HT-29 (cell line): ENCODE measurements at regions not wholly inside any gene's neighbourhood (a gene's known extent, or its start where the extent isn't known, plus 50 kb on each side); places are given as distances from the start of the nearest gene placed in this dataset.

Source experiments
- DNase-seq: peaks from one replicate; pipeline ENCODE4 v3.0.0-alpha.2; 2015; ENCODE audit warnings: low spot score

- DNase-seq: no peak
Measured at GRCh38 chr2:64369706-64370105, 84.3 kb upstream of the LGALSL start.

DNA sequence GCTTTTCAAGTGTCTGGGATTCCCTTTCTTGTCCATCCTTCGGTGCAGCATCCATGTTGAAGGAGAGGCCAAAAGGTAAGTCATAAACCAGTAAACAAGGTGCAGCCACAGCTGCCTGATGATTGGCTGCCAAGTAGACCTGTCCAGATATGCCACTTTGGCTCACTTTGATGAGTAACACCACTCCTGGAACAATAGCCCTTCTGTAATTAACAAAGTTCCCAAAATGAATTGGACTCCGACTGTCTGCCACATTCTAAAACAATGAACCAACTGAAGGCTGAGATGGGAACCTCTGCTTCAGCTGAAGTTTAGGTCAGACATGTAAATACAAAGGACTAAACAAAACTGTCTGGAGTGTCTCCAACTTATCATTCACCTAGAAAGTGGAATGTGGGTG, 82.2 kb upstream of the LGALSL start:
- DNase-seq: no peak

DNA sequence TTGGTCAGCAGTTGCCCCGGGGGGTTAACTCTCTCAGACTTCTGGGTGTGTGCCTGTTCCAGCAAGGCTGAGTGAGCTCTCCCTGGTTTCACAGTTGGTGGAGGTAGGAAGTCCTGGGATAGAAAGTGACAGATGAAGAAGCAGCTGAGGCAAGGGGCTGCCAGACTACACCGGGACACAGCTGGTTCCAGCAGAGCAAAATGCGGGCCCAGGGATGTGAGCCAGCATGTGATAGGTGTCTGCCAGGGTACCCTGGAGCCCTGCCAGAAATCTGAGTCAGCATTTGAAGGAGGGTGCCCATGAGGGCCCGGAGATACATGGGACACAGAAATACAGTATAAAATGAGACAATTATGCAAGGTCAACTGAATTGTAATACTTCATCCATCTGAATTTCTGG, 79.3 kb upstream of the LGALSL start:
- no peak for DNase-seq

- DNase-seq: peak; percentile 89
Measured at GRCh38 chr2:64376926-64377325, 77.0 kb upstream of the LGALSL start.

DNA sequence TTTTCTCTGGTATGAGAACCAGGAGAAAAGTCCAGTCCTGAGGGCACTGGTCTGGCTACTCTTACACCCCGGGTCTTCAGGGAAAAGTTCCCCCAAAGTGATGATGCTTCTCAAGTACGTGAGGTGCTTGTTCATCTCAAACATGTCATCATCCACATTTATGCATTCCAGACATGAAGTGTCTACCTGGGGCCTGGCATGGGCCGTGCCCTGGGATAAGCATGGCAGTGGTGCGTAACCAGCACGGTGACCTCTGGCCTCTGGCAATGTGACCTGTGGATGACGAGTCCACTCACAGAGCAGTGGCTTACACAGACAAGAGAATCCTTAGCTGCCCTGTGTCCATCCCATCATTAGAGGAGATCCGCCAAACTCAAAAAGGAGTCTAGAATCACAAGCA, 74.8 kb upstream of the LGALSL start:
- no peak for DNase-seq

- no peak for DNase-seq
Measured at GRCh38 chr2:64380853-64381527, 73.0 kb upstream of the LGALSL start.

- DNase-seq: no peak
Measured at GRCh38 chr2:64383016-64383591, 70.9 kb upstream of the LGALSL start.

DNA sequence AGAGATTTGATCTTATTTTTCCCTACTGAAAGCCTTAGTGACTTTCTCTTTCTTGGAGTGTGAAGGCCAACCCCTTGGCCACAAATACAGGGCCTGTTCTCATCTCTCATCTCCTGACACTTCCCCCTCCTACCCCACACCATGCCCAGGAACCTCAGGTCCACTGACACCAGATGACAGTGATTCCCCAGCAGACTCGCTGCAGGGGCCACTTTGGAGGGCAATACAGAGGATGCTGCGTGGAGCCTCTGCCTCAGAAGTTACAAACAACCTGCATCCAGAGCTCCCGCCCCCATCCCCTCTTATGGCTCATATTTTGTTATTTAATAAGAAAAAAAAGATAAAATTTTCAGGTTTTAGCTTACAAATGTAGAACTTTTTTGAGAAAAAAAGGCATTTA, 70.1 kb upstream of the LGALSL start:
- DNase-seq: no peak

- DNase-seq: no peak
Measured at GRCh38 chr2:64386676-64387075, 67.3 kb upstream of the LGALSL start.

DNA sequence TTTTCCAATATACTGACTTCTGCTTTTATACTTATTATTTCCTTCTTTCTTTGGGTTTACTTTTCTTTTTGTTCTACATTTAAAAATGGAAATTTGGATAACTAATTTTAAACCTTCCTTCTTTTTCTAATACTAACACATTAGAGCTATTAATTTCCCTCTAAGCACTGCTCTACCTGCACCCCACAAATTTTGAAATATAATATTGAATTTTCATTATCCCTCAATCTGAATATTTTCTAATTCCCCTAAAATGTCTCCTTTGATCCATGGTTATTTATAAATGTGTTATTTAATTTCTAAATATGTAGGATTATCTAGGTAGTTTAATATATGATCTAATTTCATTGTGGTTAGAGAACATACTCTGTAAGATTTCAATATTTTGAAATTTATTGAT, 63.4 kb upstream of the LGALSL start:
- DNase-seq: no peak

DNA sequence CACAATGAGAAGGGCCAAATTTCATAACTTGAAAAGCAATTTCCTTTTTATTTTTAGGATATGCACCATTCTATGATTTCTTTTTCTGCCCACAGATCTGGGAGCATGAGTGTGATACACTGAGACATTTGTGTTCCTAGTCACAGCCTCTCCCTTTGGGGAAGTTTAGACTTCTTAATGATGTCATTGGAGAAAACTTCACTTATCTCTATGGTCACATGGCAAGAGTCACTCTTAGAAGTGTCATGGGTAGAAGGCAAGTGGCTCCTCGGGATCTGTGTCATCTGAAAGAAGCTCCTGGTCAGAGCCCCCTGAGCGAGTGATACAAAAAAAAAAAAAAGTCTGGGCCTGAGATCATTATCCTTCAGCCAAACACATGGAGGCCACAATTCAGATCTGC, 62.5 kb upstream of the LGALSL start:
- no peak for DNase-seq

DNA sequence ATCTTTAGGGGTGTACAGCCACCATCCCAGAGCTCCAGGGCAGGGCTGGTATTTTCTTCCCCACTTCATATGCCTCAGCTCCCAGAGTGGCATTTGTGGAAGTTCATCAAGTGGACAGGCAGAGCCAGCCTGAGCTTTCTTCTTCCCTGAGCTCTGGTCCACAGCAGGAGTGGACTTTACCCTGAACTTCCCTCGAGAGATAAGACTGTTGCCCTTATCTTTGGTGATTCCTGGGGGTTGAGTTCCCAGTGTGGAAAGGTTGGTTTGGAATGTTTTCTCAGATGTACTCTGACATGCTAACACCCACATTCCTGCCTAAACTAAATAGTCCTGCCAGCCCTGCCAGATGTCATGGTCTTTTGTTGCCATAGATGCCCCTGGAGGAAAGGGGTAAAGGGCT, 62.0 kb upstream of the LGALSL start:
- DNase-seq: no peak

DNA sequence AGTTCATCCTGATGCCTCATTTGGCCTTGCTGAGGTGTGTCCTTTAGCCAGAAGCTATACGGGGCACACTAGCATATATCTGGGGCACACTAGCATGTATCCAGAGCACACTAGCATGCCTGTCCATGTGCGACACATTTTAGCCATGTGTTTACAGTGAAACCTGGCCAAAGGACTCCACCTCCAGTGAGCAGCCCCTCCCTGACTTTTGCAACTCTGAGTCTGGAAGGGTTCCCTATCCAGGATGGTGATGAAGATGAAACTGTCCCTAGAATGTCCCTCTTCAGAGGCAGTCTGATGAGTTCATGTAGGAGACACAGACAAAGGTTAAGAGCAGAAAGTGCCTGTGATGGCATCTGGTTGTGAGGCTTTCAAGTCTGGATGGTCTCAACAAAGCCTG, 61.4 kb upstream of the LGALSL start:
- no peak for DNase-seq

- DNase-seq: no peak
Measured at GRCh38 chr2:64393383-64394010, 60.5 kb upstream of the LGALSL start.

GRCh38 chr2:64394153-64394552, 59.8 kb upstream of the LGALSL start:
- DNase-seq: no peak

DNA sequence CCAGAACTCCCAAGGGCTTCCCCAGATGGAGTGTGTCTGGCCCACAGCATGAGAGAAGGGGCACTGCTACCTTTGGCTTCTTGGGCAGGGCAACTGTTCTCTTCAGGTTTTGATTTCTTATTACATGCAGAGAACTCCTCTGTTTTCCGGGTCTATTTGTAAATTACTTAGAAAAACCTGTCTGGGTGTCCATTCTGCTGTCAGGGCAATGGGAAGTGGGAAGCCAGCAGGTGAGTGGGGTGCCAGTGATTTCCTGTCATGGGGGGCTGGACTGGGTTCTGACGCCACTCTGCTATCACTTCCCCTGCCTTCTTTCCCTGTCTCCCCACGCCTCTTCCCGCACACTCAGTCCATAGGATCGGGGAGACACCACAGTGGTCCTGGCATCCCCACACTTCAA, 58.0 kb upstream of the LGALSL start:
- no peak for DNase-seq

GRCh38 chr2:64396551-64396950, 57.4 kb upstream of the LGALSL start:
- no peak for DNase-seq

- DNase-seq: no peak
Measured at GRCh38 chr2:64398516-64399129, 55.3 kb upstream of the LGALSL start.

GRCh38 chr2:64399521-64399920, 54.4 kb upstream of the LGALSL start:
- DNase-seq: no peak

DNA sequence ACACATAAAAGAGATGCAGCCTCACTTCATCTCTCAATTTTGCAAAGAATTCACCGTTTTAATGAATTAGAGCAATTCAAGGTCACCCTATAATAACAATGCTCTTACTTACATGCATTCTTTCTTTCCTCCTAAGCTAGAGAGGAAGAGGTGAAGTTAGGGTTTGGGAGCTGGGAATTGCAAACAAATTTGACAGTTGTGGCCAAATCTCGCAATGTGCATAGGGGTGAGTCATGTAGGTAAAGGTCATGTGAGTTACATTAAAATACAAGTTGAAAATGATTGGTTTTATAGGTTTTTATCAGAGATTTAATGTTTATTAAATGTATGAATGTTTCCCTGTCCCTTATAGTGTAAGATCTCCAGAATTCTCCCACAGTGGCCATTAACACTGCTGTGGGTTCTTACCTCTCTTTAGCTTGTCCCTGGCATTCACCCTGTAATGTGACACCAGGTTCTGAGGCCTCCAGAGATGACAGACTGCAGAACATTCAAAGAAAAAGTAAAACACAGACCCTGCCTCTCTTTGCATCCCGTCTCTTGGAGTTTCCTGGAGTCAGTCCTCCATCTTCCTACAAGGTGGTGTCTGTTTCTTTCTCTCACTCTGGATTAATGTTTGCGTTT, 53.7 kb upstream of the LGALSL start:
- peak; percentile 38 for DNase-seq

DNA sequence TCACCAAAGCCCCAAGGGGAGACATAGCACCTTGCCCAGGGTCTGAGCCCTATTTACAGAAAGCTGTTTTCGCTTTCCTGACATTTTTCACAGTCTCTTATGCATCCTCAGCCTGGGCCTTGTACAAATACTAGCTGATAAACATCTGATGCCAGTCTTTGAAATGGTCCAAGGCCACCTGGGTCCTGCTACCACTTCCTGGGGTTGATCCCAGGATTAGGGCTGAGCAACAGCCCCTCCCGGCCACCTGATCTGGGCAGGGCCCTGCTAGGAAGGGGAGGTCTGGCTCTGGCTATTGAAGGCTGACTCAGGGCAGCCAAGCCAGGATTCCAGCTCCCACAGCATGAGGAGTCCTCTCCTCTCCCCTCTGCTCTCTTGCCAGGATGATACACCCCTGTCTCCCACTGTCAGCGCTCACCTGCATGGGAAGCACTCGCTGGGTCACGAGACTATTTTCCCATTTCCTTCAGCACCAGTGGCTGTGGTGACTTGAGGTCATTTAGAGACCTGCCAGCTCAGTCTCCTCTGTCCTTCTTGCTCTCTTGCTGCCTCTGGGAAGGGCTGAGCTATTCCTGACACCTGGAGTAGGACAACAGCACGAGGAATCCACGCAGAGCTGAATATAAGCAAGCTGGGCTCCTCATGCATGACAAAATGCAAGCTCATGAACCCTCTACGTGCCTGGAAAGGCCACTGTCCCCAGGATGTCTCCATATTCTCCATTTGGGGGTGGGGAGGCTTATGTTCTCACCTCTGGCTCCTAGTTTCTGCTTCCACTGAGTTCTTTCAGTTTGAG, 53.0 kb upstream of the LGALSL start:
- DNase-seq: peak; percentile 69

GRCh38 chr2:64401529-64401880, 52.5 kb upstream of the LGALSL start:
- DNase-seq: peak; percentile 60
